HepG2 (cell line): ENCODE measurements at regions not wholly inside any gene's neighbourhood (a gene's known extent, or its start where the extent isn't known, plus 50 kb on each side); places are given as distances from the start of the nearest gene placed in this dataset.

Experiments used
- CBFB ChIP-seq: sonication (generic); formaldehyde crosslinking; IDR thresholded peaks from 2 replicates; pipeline ENCODE4 v1.4.0; 2020; ENCODE audit warnings: missing genetic modification reagents
- CSRNP1 ChIP-seq: sonication (generic); formaldehyde crosslinking; IDR thresholded peaks from 2 replicates; pipeline ENCODE4 v1.8.1; 2023; ENCODE audit warnings: mild to moderate bottlenecking, missing genetic modification reagents
- ESRRA ChIP-seq: sonication (generic); formaldehyde crosslinking; IDR thresholded peaks from 2 replicates; pipeline ENCODE4 v1.5.1; 2020; ENCODE audit warnings: mild to moderate bottlenecking, low read depth, missing genetic modification reagents
- EZH2 ChIP-seq: conservative IDR thresholded peaks from 2 replicates; pipeline ENCODE4 v1.6.1; 2012; ENCODE audit warnings: mild to moderate bottlenecking, low read depth, low read length, moderate library complexity
- KDM5B ChIP-seq: sonication (generic); formaldehyde crosslinking; IDR thresholded peaks from 2 replicates; pipeline ENCODE4 v1.4.0; 2020; ENCODE audit warnings: missing genetic modification reagents, mild to moderate bottlenecking, borderline replicate concordance
- POLR2AphosphoS5 ChIP-seq: IDR thresholded peaks from 2 replicates; pipeline ENCODE4 v1.6.1; 2012; ENCODE audit warnings: low read depth, low read length
- RAD21 ChIP-seq: fragments of 450-650 bp; formaldehyde crosslinking; IDR thresholded peaks from 2 replicates; pipeline ENCODE4 v1.5.0; 2020; ENCODE audit warnings: mild to moderate bottlenecking
- SNRNP70 ChIP-seq: fragments of 200-400 bp; formaldehyde crosslinking; IDR thresholded peaks from 2 replicates; pipeline ENCODE4 v1.6.1; 2017; ENCODE audit warnings: mild to moderate bottlenecking, low read depth, low read length, moderate library complexity
- ZNF138 ChIP-seq: sonication (generic); formaldehyde crosslinking; IDR thresholded peaks from 2 replicates; pipeline ENCODE4 v1.5.0; 2020; ENCODE audit warnings: mild to moderate bottlenecking, low read depth, missing genetic modification reagents
- ZNF33B ChIP-seq: sonication (generic); formaldehyde crosslinking; IDR thresholded peaks from 2 replicates; pipeline ENCODE4 v1.5.1; 2020; ENCODE audit warnings: mild to moderate bottlenecking, missing genetic modification reagents

- no peak for TF ChIP-seq CBFB (CRISPR knock-in tag)
- TF ChIP-seq ZNF33B = no peak
- no peak for TF ChIP-seq CSRNP1
- TF ChIP-seq KDM5B (CRISPR knock-in tag) = no peak
- no peak for TF ChIP-seq ESRRA (CRISPR knock-in tag)
- TF ChIP-seq SNRNP70 = no peak
- TF ChIP-seq POLR2AphosphoS5 = no peak
- no peak for TF ChIP-seq RAD21
- no peak for TF ChIP-seq ZNF138 (CRISPR knock-in tag)
- TF ChIP-seq EZH2 = no peak
Observed at GRCh38 chr4:37748485-37748884, 62.3 kb upstream of the RELL1 start.
